HG03060 (cell line): ENCODE measurements at regions not wholly inside any gene's neighbourhood (a gene's known extent, or its start where the extent isn't known, plus 50 kb on each side); places are given as distances from the start of the nearest gene placed in this dataset.

Experiments
- ATAC-seq: cut with Tn5 transposase; IDR thresholded peaks from one replicate; pipeline ENCODE4 v1.9.1; 2021; ENCODE audit warnings: low read depth, moderate number of reproducible peaks; ENCODE audit not compliant: unreplicated experiment

DNA sequence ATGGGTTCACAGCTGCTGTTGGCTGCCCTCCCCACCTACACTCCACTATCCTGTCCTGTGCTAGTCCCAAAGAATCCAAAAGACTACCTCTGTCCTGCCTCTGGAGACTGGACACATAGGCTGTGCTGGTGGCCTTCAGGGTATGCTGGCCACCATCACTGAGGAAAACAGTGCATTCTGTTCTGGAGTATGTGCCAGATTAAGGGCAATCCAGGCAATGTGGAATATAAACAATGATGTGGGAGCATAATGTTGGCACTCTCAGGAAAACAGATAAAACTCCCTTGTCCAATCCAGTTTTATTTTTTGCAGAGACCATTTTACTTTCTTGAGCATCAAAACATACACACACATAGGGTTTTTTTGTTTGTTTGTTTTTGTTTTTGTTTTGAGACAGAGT, 94.3 kb downstream of the GLUL start:
- ATAC-seq: no peak

DNA sequence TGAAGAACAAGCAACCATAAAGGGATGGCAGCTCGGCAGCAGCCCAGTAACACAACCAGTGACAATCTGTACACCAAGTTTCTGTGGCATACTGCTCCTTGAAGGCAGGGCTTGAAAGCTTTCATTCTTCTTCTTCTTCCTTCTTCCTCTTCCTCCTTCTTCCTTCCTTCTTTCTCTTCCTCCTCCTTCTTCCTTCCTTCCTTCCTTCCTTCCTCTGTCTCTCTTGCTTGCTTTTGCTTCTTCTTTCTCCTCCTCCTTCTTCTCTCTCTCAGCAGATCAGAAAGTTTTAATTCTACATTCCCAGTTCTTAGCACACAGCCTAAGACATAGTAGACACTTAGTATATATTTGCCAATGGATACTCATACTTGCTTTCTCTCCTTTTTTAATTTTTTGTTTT, 95.9 kb downstream of the GLUL start:
- ATAC-seq: no peak

DNA sequence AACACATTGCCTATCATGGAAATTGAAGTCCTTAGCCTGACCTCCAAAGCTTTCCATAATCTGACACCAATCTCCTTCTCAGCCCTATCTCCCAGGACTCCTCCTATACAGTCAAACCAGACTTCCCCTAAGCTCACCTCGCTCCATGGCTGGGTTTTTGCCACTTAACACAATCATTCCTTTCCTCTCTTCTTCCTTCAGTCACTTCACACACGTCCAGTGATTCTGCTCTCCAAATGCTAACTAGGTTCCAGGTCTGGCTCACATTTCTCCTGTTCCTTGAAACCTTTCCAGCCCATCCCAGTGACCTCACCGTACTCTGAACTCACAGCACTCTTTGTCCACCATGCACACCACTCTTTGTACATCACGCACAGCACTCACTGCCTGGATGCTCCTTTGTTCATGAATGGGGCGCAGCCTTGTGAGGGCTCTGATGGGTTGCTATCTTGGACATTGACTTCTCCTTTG, 98.4 kb downstream of the GLUL start:
- ATAC-seq: no peak

DNA sequence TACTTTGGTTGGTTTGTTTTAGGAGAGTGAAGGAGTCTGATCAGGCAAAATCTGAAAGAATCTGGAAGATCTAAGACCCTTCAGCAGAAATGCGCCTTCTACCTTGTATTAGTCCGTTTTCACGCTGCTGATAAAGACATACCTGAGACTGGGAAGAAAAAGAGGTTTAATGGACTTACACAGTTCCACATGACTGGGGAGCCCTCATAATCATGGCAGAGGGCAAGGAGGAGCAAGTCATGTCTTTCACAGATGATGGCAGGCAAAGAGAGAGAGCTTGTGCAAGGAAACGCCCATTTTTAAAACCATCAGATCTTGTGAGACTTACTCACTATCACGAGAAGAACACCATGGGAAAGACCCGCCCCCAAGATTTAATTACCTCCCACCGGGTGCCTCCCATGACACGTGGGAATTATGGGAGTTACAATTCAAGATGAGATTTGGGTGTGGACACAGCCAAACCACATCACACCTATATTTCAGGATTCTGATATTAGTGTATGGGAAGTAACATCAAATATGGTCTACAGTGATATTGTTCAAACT, 99.3 kb downstream of the GLUL start:
- no peak for ATAC-seq

DNA sequence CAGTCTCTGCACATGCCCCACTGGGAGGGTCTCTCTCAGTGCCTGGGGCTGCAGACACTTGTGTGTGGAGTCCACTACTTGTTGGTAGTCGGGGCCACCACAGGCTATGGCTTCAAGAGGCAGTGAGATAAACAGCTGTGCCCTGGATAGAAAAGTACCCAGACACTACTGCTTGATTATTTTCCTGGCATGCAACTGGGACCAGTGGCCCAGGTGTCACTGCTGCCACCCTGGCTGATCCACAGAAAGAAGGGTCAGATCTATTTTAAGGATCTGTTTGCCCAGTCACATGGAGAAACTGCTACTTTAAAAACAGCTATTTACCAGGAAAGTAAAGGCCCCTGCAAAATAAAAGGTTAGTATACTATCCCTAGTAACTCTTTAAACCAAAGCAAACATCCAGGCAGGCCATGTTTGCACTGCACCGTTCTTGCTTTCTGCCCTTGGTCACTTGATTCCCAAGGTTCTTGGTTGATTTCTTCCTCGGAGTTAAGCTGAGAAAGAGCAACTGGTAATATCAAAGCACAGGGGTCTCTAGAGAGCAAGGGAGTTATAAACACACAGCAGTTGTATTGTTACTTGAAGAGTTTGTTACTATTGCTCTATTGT, 99.9 kb downstream of the GLUL start:
- ATAC-seq: no peak

DNA sequence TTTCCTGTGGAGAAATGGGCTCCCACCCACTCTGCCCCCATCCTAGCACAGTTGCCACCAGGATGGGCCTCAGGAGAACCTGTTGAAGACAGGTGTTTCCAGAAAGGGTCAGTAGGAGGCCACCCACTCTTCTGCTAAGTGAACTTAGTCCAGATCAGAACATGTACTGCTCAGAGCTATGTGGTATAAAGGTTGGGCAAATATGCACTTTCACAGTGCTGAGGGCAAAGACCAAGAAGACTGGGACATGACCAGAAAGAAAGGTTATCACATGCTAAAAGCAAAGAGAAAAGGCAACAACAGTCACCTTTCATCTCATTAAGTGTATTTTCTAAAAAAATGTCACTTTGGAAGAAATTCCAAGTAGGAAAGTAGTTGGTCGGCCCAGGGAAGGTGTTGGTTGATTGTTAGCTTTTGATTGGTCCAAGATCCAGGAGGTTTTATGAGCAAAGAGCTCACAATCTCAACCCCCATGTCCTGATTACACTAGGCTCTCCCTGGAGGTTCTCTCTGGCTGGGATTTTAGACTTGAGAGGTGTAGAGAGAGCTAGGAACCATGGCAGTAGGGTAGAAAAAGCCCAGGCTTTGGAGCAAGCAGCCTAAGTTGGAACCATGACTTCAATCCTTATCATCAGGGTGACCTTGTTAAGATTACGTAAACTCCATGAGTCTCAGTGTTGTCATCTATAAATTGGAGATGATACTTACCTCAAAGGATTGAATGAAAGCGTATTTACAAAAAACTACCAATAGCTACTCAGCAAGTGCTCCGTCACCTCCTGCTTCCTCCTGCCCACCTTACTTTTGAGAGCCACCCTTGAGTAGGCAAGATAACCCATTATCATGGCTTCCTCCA, 102.6 kb downstream of the GLUL start:
- ATAC-seq: no peak

DNA sequence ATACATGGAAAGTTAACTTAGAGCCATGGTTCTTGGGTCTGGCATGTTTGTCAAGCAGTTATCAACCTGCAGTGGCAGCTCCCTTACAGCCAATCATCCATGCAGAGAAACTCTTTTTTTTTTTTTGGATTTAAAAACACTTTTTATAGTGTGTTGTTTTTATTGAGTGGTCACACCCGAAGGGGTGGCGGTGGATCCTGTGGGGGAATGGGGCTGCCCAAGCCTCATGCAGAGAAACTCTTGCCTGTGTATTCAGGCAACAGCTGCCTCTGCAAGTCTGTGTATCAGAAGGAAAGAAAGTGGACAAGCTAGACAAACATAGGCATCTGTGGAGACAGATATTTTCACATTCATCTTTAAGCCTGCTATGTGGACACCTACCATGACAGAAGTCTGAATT, 104.8 kb downstream of the GLUL start:
- no peak for ATAC-seq

DNA sequence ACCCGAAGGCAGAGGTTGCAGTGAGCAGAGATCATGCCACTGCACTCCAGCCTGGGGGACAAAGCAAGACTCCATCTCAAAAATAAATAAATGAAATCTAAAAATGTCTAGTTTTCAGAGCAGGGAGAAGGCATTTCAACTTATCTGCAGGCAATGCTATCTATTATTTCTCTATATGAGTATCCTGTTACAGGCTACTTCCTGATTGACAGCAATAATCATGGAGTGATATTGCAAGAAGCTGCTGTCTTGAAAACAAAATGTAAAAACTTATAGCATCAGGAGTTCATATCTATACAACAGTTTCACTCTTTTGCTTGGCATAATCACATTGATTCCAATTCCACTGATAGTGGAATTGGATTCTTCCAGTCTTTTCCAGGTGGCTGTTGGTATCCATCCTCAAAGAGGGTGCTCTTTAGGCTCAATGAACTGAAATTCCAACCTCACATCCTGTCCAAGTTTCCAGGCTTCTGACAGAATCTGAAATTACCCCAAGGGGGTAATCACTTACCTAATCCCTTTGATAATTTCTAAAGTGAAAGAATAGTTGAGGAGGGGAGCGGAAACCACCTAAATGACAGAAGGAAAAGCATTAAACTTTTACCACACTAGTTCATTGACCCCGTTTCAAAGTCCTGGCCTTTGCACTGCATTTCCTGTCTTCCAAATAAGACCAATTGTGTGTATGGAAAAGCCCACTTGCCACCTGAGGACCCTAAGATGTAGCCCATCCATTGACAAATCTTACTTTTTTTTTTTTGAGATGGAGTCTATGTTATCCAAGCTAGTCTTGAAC, 107.6 kb downstream of the GLUL start:
- no peak for ATAC-seq

DNA sequence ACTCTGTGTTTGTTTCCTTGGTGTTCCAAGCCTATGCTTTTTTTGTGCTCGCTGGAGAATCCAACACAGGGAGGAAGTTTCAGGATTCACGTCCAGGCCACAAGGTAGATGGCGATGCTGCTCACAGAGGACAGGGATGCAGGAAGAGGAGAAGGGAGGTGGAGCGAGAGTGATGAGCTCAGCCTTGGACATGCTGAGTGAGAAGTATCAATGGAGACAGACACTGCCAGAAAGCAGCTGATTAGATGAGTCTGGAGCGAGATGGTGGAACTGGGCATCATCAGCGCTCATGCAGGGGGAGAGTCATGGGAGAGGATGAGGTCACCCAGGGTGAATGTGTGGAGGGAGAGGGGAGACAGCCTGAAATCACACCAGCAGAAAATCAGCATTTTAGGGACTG, 110.0 kb downstream of the GLUL start:
- no peak for ATAC-seq

DNA sequence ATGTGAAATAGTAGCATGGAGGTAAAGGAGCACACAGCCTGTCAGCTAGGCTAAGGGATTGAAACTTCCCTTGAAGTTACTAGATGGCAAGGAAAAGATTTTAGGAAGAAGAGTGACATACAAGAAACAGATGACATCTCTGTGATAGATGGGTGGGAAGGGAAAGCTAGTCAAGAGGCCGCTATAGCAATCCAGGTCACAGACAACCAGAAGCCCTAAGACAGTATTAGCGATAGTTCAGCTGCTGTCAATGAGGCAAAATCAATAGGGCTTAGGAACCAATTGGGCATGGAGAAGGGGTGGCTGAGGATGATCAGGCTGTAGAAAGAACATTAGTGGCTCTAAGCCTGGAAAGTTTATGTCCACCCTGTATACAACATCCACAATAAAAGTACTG, 111.1 kb downstream of the GLUL start:
- ATAC-seq: no peak

DNA sequence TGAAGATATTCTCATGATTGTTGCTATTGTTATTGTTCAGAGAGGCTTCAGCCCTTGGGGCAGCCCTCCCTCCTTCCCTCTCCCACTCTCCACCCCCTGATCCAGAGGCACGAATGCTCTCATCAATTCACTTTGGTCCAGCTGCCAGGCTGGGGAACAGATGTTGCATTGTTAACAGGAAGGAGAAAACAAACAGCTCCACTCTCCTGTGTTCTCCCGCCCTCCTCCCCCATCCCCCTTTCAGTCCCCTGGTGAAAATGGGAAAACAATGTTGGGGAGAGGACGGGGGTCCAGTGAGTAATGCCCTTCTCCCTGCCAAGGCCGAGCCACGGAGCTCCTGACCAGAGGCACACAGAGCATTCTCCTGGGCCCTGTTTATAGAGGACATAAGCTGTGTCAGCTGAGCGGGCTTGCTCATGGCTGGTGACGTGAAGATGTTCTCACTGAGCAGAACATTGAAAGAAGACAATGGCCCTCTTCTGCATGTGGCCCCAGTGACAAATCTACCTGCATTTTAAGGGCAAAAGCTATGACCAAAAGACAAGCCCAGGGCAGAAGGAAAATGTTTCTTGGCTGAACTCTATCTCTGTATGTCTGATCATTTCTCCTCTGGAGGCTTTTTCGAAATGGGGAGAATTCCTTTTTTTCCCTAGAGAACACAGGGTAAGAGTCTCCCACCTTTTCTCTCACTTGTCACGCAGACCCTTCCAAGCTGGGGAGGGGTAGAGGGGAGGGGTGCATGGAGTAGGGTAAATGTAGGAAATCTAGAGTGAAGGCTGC, 111.7 kb downstream of the GLUL start:
- no peak for ATAC-seq

DNA sequence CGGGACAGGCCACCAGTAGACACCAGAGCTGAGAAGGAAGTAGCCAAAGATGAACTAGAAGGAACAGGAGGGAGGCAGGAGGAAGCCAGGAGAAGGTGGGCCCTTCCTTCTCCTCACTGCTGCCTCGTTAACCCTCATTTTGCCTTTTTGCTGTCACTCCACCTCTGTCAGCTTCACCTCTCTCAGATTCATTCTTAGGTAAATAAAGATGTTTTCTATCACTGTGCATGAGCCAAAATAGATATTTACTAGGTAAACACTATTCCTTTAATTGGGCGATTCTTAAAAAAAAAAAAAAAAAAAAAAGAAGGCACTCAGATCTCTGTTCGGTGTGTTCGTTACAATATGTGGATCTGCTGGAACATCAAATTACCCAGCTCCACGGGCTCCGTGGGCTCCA, 112.3 kb downstream of the GLUL start:
- ATAC-seq: no peak

DNA sequence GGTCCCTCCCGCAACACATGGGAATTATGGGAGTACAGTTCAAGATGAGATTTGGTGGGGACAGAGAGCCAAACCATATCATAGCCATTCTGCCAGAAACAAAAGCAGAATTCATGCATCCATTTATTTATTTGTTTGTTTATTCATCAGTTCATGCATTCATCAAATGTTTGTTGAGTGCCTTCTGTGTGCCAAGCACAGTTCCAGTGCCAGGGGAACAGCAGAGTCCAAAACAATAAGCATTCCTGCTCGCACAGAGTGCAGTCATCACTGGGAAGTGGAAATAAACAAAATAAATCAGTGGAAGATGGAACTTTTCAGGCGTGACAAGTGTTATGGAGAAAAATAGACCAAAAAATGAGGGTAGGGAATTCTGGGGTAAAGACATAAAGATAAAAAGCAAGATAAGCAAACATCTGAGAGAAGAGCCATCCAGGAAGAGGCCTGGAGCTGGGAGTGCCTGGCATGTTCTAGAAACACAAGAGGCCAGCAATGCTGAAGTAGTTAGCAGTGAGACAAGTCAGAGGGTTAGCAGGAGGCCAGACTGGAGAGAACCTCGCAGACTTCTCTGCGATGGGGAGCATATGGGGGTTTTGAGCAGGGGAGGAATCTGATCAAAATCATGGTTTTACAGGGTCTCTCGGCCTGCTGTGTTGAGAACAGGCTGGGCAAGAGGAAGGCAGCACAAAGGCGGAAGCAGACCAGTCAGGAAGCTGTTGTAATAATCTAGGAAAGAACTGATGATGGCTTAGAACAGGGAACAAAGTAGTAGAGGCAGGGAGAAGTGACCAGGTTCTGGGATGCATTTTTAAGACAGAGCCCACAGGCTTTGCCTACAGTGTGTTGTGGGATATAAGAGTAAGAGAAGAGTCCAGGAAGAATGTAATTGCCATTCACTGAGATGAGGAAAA, 113.2 kb downstream of the GLUL start:
- ATAC-seq: no peak

DNA sequence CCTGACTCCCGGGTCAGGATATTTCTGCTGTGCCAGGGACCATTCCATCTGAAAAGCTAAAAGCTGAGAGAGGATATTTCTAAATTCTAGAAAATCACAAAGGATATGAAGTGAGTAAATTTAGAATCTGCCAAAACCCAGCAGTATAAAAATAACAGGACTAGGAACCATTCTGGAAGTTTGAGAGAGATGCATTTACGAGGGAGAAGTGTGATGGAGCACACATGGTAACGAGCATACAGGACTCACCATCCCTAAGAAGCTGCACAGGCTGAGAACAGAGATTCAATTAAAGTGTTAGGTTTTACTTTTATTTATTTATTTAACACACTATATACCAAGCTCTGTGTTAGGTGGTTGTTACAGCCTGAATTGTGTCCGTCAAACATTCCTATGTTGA, 116.3 kb downstream of the GLUL start:
- ATAC-seq: no peak

DNA sequence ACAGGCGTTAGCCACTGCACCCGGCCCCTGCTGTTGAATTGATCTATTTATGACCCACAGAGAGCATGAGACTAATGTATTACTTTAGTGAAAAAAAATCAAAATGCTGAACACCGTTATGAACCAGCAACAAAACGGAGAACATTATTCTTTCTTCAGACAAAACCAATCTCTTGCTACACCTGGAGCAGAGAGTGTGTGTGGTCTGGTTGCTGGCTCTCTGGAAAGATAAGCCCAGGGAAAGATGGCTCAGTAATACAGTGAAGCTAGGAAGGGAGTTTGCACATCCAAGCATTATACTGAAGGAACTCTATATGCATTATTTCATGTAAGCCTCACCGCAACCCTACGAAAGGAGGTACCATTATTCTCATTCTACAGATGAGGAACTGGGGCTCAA, 117.0 kb downstream of the GLUL start:
- ATAC-seq: no peak

DNA sequence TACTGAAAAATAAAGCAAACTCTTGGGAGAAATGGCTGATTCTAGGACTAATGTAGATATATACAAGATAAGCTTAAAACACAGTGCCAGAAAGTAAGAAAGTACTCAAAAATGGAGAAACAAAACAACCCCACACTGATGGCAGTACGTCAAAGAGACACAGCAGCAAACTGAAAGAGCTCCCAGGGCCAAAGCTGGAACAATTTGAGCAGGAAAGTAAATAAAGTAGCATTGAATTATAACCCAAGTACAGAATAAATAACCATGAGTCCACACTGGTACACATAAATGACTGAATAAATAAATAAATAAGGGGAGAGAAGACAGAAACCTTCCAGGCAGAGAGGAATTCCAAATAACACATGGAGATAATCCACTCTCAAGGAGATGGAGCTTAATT, 120.9 kb downstream of the GLUL start:
- ATAC-seq: no peak

DNA sequence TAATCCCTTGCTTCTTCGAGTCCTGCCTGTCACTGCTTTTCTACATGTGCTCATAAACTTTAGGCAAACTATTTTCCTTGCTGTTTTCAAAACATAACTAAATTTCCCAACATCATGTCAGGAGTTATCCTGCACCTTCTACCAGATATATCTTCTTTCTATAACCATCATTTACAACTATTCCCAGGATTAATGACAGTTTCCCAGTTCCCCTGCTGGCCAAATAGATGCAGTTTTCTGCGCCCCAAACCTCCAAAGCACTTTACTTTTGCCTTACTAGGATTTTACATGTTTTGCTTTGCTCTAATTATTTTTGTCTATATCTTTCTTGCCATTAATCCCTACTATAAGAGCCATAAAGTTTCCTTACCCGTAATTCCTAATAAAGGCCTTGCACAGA, 122.5 kb downstream of the GLUL start:
- ATAC-seq: no peak

DNA sequence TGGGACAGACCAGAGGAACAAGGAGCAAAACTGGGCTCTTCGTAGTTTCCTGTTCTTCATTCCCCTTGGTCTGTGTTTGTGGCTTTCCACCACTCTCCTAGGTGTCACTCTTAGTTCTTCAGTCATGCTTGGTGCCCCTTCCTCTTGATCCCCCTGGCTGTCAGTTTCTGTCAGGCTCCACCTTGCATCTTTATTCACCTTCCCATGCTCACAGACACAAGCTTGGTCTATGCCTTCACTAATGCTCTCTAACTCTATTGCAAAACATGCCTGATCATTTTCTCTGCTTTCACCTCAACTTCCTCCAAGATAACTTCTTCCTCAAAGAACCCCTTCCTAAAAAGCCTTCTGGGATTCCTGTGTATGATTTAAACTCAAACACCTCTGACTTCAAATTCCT, 122.9 kb downstream of the GLUL start:
- no peak for ATAC-seq

DNA sequence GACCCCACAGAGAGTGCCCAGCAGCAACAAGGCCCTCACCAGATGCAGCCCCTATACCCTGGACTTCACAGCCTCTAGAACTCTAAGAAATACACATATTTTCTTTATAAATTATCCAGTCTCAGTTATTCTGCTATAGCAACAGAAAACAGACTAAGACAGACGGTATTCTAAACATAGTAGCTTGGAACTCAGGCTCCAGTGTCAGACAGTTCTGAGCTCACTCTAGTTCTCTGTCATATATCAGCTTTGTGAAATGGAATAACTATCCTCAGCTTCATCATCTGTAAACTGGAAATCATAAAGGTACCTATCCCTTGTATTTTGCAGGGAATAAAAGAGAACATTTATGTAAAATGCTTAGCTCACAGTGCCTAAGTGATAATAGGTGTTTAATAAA, 127.4 kb downstream of the GLUL start:
- ATAC-seq: no peak
